Choroid plexus epithelial cell (primary cell): ENCODE measurements at regions not wholly inside any gene's neighbourhood (a gene's known extent, or its start where the extent isn't known, plus 50 kb on each side); places are given as distances from the start of the nearest gene placed in this dataset.

Source experiments
- DNase-seq: peaks from one replicate; pipeline ENCODE4 v3.0.0-alpha.2; 2010; ENCODE audit warnings: low read depth
- H3K4me3 ChIP-seq: 2 replicates; pipeline ENCODE4 v1.5.1; 2011; ENCODE audit warnings: low read depth, mild to moderate bottlenecking, control low read depth, low read length, moderate library complexity
- CTCF ChIP-seq: conservative IDR thresholded peaks from 2 replicates; pipeline ENCODE4 v1.5.1; 2011; ENCODE audit warnings: low read depth, mild to moderate bottlenecking, control low read depth, inconsistent platforms, low read length, moderate library complexity

- TF ChIP-seq CTCF = no peak
- DNase-seq = no peak
- no peak overlapping the region for H3K4me3 ChIP-seq
These were observed 68.4 kb upstream of the TOPAZ1 start for GRCh38 chr3:44173263-44173662.

- H3K4me3 ChIP-seq = no peak overlapping the region
- no peak for DNase-seq
- no peak for TF ChIP-seq CTCF
These were observed 66.6 kb upstream of the TOPAZ1 start for GRCh38 chr3:44175070-44175469.

DNA sequence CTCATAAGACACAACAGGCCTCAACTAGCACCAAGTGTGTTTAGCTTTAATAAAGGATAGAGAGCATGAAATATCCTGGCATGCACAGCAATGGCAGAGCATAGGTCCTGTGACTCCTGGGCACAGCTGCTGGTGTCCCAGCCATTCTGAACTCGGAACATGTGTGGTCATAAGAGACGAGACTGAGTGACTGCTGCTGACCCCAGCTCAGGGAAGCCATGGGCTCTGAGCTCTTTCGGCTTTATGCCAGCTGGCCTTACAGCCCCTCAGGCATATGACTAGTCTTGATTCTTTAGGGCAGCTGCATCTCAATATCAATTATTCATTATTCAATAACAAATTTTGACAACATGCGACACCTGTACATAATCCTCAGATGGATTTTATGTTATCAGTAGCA lies 62.4 kb upstream of the TOPAZ1 start:
- no peak overlapping the region for H3K4me3 ChIP-seq
- TF ChIP-seq CTCF = no peak
- DNase-seq = no peak

- no peak overlapping the region for H3K4me3 ChIP-seq
- no peak for DNase-seq
- no peak for TF ChIP-seq CTCF
These were observed 57.2 kb upstream of the TOPAZ1 start for GRCh38 chr3:44184319-44184953.

- DNase-seq = no peak
- no peak overlapping the region for H3K4me3 ChIP-seq
- no peak for TF ChIP-seq CTCF
These were observed 56.2 kb upstream of the TOPAZ1 start for GRCh38 chr3:44185396-44185915.

DNA sequence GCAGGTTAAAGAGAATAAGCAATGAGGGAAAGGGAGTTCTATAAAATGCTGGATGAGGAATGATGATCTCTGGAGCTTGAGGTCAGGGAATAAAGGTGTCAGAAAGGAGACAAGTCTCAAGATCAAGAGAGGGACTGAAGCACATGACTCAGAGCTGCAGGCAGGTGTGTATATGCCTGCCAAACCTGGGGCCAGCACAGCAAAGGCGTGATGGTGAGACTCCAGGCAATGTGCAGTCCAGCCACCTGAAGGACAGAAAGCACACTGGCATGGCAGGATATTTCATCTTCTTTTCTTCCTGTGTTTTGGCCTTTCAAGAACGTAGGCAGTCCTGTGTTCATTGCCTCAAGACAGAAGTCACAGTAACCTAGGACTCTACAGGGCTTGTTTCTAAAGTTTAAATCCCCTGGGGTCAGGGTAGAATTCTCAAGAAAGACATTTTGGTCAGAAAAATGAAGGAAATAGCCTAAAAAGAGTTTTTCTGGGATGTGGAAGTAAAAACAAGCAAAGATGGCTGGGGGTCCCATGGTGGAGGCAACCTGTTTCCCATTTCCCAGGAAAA lies 55.5 kb upstream of the TOPAZ1 start:
- no peak for TF ChIP-seq CTCF

GRCh38 chr3:44186712-44187111 lies 55.0 kb upstream of the TOPAZ1 start:
- DNase-seq = no peak
- no peak for TF ChIP-seq CTCF
- no peak overlapping the region for H3K4me3 ChIP-seq

More for the DNA sequence above, 55.5 kb upstream of the TOPAZ1 start:
- H3K4me3 ChIP-seq = no peak overlapping the region
- DNase-seq = no peak
